Inflammatory macrophage (primary cell): ENCODE measurements at regions not wholly inside any gene's neighbourhood (a gene's known extent, or its start where the extent isn't known, plus 50 kb on each side); places are given as distances from the start of the nearest gene placed in this dataset.

Experiments
- DNase-seq, 2 donors: peaks; one replicate each; pipeline ENCODE4 v3.0.0-alpha.2; 2020 to 2022

- DNase-seq, result no peak
These were observed 102.9 kb downstream of the PFKFB3 start for GRCh38 chr10:6305401-6306321.

GRCh38 chr10:6306917-6307316, 104.2 kb downstream of the PFKFB3 start:
- DNase-seq, result no peak

- DNase-seq, result no peak
These were observed 107.1 kb downstream of the PFKFB3 start for GRCh38 chr10:6309816-6310215.

GRCh38 chr10:6310977-6311376, 108.2 kb downstream of the PFKFB3 start:
- DNase-seq, result no peak

GRCh38 chr10:6311700-6312330, 109.1 kb downstream of the PFKFB3 start:
- DNase-seq, result no peak

- DNase-seq, result no peak
These were observed 109.9 kb downstream of the PFKFB3 start for GRCh38 chr10:6312636-6313035.

GRCh38 chr10:6313111-6313895, 110.6 kb downstream of the PFKFB3 start:
- DNase-seq, result no peak

GRCh38 chr10:6314620-6315205, 112.0 kb downstream of the PFKFB3 start:
- DNase-seq, result no peak

- DNase-seq, result no peak
These were observed 116.4 kb downstream of the PFKFB3 start for GRCh38 chr10:6319119-6319518.

- no peak for DNase-seq
These were observed 117.7 kb downstream of the PFKFB3 start for GRCh38 chr10:6320320-6321010.

- no peak for DNase-seq
These were observed 119.1 kb downstream of the PFKFB3 start for GRCh38 chr10:6321880-6322279.

- DNase-seq, result no peak
These were observed 120.1 kb downstream of the PFKFB3 start for GRCh38 chr10:6322805-6323204.

GRCh38 chr10:6327961-6328698, 125.4 kb downstream of the PFKFB3 start:
- DNase-seq, result no peak

- DNase-seq, result peak; percentile 56 to 61
These were observed 126.1 kb downstream of the PFKFB3 start for GRCh38 chr10:6328699-6329423.

- no peak for DNase-seq
These were observed 130.4 kb downstream of the PFKFB3 start for GRCh38 chr10:6333086-6333485.

- DNase-seq, result no peak
These were observed 131.2 kb downstream of the PFKFB3 start for GRCh38 chr10:6333973-6334372.

- no peak for DNase-seq
These were observed 133.3 kb downstream of the PFKFB3 start for GRCh38 chr10:6336016-6336415.

- DNase-seq, result no peak
These were observed 134.7 kb downstream of the PFKFB3 start for GRCh38 chr10:6337382-6337781.

- no peak for DNase-seq
These were observed 135.6 kb downstream of the PFKFB3 start for GRCh38 chr10:6338361-6338760.

GRCh38 chr10:6339891-6340290, 137.2 kb downstream of the PFKFB3 start:
- DNase-seq, result no peak
